Activated T-cell treated with anti-CD3 and anti-CD28 coated beads, Interleukin-2, amount 50 U/mL, for 48 hours (primary cell): ENCODE measurements at regions not wholly inside any gene's neighbourhood (a gene's known extent, or its start where the extent isn't known, plus 50 kb on each side); places are given as distances from the start of the nearest gene placed in this dataset.
"Not testable (repeated sequence)": the region's sequence is repeated elsewhere in the genome, so short reads cannot be mapped to it uniquely, and the experiment has no call there.

Experiments
- DNase-seq, 2 experiments: peaks; one replicate each; pipeline ENCODE4 v3.0.0-alpha.2; 2020

GRCh38 chr6:121884091-121884490, 448.6 kb downstream of the GJA1 start:
- no peak for DNase-seq

- no peak for DNase-seq
These were observed 449.2 kb downstream of the GJA1 start for GRCh38 chr6:121884620-121885019.

DNA sequence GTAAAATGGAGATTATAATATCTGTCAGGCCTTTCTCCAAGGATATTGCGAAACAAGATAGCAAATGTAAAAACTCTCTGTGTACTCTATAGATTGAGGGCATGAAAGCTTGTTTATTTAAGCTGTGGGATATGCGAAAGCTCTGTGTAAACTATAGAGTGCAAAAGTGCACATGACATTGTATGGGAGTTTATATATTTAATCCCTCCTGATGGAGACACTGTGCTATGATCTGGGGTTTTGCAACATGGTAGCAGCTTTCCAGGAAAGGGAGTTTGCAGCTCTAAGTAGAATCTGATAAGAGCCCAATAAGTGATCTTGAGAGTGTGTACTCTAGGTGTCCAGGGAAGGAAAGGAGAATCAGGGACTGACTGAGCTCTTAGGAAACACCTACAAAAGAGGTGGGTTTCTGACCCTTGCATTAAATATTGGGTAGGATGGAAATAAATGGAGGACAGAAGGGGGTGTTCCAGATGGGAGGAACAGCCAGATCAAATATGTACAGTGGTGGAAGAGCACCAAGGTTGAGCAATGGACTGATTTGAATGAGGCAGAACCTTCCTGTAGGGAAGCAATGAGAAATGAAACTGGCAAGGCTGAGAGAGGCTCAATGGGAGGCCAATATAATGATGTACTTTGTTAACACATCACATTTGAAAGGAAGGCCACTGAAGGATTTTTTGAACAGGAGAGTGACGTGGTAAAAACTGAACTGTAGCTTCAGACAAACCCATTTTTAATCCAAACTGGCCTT, 450.1 kb downstream of the GJA1 start:
- no peak for DNase-seq

DNA sequence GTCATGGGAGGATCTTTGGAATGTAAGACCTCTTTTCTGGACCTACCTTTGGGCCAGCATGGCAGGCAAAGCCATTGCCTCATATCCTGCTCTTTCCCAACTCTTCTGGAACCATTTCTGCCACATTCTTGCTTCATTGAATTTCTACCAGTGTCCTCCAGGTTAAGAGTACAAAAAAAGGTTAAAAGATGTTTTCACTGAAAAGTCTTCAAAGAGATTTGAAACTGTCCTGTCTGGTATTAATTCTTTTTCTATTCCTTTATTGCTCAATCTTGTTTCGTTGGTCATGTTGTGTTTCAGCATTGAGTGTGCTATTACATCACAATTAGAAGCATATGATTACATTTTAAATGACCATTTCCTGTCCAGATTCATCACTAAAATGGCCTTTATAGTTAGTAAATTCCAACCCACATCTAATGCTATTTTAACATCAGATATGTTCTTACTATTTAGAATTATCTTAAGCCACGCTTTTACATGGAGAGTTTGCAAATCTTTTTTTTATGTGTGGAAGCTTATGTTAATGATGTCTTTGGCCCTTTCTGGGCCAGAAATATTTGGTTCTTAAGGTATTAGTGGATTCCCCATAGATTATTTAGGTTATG, 450.9 kb downstream of the GJA1 start:
- DNase-seq = no peak

DNA sequence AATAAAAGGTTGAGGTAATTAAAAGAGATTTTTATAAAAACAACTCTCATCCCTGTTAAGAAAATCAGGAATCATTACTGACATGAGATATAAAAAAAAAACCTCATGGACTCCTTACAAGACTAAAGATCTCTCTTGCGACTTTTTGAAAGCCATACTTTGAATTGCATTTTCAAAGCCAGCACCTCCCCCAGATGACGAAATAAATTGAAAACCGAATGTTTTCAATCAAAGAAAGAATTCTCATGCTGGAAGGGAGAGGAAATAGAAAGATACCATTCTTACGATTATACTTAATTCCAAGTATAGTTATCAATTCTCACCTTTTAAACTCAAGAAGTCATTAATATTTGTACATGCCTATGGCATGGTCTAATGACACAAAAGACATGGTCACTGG, 452.3 kb downstream of the GJA1 start:
- DNase-seq = no peak

- DNase-seq = no peak
These were observed 455.0 kb downstream of the GJA1 start for GRCh38 chr6:121890307-121890910.

GRCh38 chr6:121895731-121896130, 460.3 kb downstream of the GJA1 start:
- not testable (repeated sequence) for DNase-seq

GRCh38 chr6:121896363-121896762, 460.9 kb downstream of the GJA1 start:
- DNase-seq = no peak

DNA sequence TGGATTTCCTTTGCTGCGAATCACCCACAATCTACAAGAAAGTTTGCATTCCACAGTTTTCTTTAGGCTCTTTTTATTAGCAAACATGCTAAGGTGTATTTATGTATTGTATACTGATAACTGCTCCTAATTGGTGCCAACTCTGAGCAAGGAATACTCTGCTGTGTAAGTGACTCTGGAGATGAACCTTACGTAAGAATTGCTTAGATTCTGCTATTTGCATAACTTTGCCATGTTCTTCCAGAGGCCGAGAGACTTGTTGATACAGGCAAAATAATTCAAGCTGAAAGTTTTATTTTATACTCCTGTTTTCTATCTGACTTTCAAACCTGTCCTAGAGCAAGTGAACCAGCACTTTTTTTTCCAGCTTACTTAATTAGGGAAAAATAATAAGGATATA, 461.3 kb downstream of the GJA1 start:
- no peak for DNase-seq

GRCh38 chr6:121897337-121897760, 461.9 kb downstream of the GJA1 start:
- no peak for DNase-seq

GRCh38 chr6:121901432-121901831, 466.0 kb downstream of the GJA1 start:
- DNase-seq = no peak

DNA sequence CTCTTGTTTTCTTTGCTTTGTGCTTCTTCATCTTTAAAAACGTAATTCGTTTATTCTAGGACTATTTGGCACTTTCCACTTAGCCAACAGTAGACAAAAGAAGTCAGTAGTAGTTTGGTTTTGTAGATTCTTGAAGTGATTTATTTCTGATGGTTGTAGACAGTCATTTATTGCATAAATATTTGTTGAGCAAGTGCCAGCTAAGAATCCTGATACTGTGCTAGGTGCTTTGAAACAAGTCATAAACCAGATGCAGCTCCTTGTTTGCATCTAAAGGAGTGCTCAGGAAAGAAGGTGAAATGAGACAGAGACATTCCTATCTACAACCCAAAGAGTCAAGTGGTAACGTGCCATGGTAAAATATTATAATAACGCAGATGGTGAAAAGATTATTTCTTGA, 469.1 kb downstream of the GJA1 start:
- no peak for DNase-seq

GRCh38 chr6:121912905-121913304, 477.5 kb downstream of the GJA1 start:
- no peak for DNase-seq

DNA sequence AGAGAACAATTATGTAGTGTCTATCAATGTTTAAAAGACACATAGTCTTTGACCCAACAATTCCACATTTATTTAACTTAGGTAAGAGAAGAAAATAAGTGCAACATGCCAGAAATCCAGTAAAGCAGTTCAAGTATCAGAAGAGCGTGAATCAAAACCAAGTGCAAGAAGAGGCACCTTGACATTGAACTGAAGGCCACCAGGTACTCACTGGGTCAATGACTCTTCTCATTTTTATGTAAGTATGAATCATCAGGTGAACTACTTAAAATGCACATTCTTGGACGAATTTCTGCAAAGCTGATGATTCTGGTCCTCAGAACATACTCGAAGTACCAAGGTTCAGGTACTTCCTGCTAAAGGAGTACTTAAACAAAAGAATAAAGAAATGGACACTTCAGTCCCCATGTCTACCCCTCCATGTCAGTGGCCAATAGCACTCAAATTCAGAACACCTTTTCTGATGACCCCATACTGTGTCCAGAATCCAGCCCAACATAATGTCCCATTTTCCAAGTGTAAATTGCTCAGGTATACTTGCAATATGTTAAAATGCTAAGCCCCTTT, 481.9 kb downstream of the GJA1 start:
- DNase-seq = no peak

GRCh38 chr6:121917834-121918559, 481.5 kb upstream of the HSF2 start:
- DNase-seq = no peak

DNA sequence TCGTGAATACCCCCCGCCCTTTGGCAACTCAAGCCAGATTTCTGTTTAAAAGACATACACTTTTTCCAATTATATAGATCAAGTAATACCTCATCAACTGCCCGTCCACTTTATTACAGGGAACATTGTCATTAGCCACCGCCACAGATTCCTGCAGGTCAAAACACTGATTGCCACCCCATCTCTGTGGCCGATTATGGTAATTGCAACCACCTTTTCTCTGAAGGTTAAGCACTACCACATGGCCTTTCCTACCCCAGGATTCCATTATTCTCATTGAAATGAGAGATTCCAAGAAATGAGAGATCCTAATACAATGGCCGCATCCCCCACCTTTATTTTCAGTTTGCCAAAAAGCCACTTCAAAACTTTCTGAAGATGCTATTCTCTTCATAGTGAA, 478.8 kb upstream of the HSF2 start:
- DNase-seq = no peak

DNA sequence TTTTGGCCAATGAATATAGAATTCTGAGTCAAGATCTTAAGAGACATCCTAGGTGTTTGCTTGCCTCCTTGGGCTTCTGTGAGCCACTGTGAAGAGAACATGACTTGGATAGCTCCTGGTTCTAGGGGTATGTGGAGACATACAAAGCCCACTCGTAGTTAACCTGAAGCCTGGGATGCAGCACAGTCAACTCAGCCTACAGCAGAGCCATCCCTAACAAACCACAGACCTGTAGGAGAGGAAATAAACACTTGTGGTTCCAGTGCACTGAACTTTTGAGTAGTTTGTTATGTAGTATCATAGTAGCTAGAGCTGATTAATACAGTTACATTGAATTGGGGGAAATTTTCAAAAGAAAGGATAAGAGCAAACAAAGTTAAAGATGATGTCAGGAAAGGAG, 474.4 kb upstream of the HSF2 start:
- DNase-seq = no peak

- no peak for DNase-seq
These were observed 473.8 kb upstream of the HSF2 start for GRCh38 chr6:121925534-121926255.

- no peak for DNase-seq
These were observed 470.2 kb upstream of the HSF2 start for GRCh38 chr6:121929301-121929700.

DNA sequence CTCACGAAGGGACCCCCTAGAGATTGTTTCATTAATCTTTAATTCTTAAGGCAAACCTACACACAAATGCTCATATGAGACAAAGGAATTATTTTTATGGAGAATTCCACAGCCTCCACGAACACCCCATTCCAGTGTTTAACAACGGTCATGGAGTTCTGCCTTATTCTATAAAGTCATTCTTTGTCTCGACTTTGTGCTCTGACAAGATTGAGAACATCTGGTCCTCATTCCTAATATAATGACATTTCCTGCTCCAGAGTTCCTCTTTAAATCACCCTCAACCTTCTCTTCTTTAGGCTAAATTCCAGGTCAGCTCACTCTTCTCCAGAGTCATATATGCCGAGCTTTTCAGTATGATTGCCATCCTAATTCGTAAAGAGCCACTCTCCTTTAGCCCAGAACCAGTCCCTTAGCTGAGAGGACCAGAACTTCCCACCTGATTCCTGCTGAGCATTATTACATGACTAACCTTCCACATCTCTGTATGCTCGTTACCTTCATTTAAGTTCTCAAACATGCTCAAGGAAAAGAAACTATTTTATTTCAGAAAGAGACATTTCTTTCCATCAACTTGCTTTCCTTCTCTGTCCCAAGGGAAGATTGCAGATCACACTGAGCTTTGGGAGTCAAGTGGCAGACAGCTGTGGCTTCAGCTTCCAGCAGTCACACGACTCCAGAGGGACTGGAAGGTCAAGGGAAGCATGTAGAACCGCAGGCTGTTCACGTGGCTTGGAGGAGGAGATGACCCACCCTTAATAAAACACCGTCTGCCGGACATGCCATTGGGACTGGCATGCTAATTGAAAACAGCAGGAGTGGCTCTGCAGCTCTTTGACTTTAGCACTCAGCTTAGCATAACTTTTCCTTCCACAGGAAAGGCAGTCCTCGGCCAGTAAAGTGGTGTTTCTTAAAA, 467.1 kb upstream of the HSF2 start:
- DNase-seq = no peak

- no peak for DNase-seq
These were observed 465.0 kb upstream of the HSF2 start for GRCh38 chr6:121934451-121934850.

GRCh38 chr6:121940728-121941127, 458.7 kb upstream of the HSF2 start:
- no peak for DNase-seq
